ENCODE measurements at regions not wholly inside any gene's neighbourhood (a gene's known extent, or its start where the extent isn't known, plus 50 kb on each side); places are given as distances from the start of the nearest gene placed in this dataset.
A peak's percentile ranks its signal among the peaks of the same experiment; 100 is the strongest.

- Histone ChIP-seq H3K4me3 (no peak overlapping the region), H3K36me3 (no peaks in the 10 kb centered on the region), H3K4me1 (no peaks in the 10 kb centered on the region), H3K9me3 (no peaks in the 10 kb centered on the region), H3K27ac (no peak overlapping the region), H3K27me3 (ENCODE audit: low read depth) (no peaks in the 10 kb centered on the region)
- intact Hi-C loops (cut with DNase I) = no loop called here
- no peak for ATAC-seq
- TF ChIP-seq CTCF (IDR thresholded peaks at IDR 0.05) = no peak
- no peak for DNase-seq
These were observed 445.6 kb downstream of the SOX6 start for GRCh38 chr11:15910761-15911160.

GRCh38 chr11:15911377-15912044, 444.8 kb downstream of the SOX6 start:
- Histone ChIP-seq H3K27me3 (ENCODE audit: low read depth) (no peaks in the 10 kb centered on the region), H3K36me3 (no peaks in the 10 kb centered on the region), H3K4me3 (no peak overlapping the region), H3K4me1 (no peaks in the 10 kb centered on the region), H3K27ac (no peak overlapping the region), H3K9me3 (no peaks in the 10 kb centered on the region)
- intact Hi-C loops (cut with DNase I) = no loop called here
- DNase-seq (peak; percentile 63), ATAC-seq (peak; percentile 11 to 18)
- TF ChIP-seq CTCF (IDR thresholded peaks at IDR 0.05) = no peak

GRCh38 chr11:15912291-15912690, 444.1 kb downstream of the SOX6 start:
- DNase-seq (no peak), ATAC-seq (no peak)
- H3K27ac ChIP-seq = no peak overlapping the region
- no peaks in the 10 kb centered on the region for H3K4me1 ChIP-seq
- no peaks in the 10 kb centered on the region for H3K9me3 ChIP-seq
- no peaks in the 10 kb centered on the region for H3K36me3 ChIP-seq
- H3K4me3 ChIP-seq = no peak overlapping the region
- no peaks in the 10 kb centered on the region for H3K27me3 ChIP-seq (ENCODE audit: low read depth)
- TF ChIP-seq CTCF (IDR thresholded peaks at IDR 0.05) = no peak
- intact Hi-C loops (cut with DNase I) = no loop called here

GRCh38 chr11:15912825-15913224, 443.5 kb downstream of the SOX6 start:
- Histone ChIP-seq H3K9me3 (no peaks in the 10 kb centered on the region), H3K4me3 (no peak overlapping the region), H3K36me3 (no peaks in the 10 kb centered on the region), H3K27me3 (ENCODE audit: low read depth) (no peaks in the 10 kb centered on the region), H3K4me1 (no peaks in the 10 kb centered on the region), H3K27ac (no peak overlapping the region)
- TF ChIP-seq CTCF (IDR thresholded peaks at IDR 0.05) = no peak
- intact Hi-C loops (cut with DNase I) = no loop called here
- ATAC-seq (no peak), DNase-seq (no peak)

- no peaks in the 10 kb centered on the region for H3K27me3 ChIP-seq (ENCODE audit: low read depth)
- no peak for DNase-seq
- TF ChIP-seq CTCF (IDR thresholded peaks at IDR 0.05) = no peak
- intact Hi-C loops (cut with DNase I) = no loop called here
- no peak overlapping the region for H3K27ac ChIP-seq
- H3K4me3 ChIP-seq = no peak overlapping the region
- ATAC-seq = no peak
- H3K36me3 ChIP-seq = no peaks in the 10 kb centered on the region
- H3K9me3 ChIP-seq = no peaks in the 10 kb centered on the region
- H3K4me1 ChIP-seq = no peaks in the 10 kb centered on the region
These were observed 443.1 kb downstream of the SOX6 start for GRCh38 chr11:15913261-15913660.

Measured in lower lobe of right lung (tissue), 2 donors.